ACC112 (cell line): ENCODE measurements at regions not wholly inside any gene's neighbourhood (a gene's known extent, or its start where the extent isn't known, plus 50 kb on each side); places are given as distances from the start of the nearest gene placed in this dataset.

ENCODE experiments used
- H2AFZ ChIP-seq: fragments of 200-600 bp; sonication (generic); one replicate; pipeline ENCODE4 v1.6.0; 2017; ENCODE audit warnings: antibody characterized with exemption, low read length; ENCODE audit not compliant: unreplicated experiment
- H3K27ac ChIP-seq: fragments of 200-600 bp; sonication (generic); 2 replicates; pipeline ENCODE4 v1.5.1; 2014; ENCODE audit warnings: low read depth, mild to moderate bottlenecking, antibody characterized with exemption, low read length, moderate library complexity
- H3K27me3 ChIP-seq: fragments of 200-600 bp; sonication (generic); 2 replicates; pipeline ENCODE4 v1.6.1; 2014; ENCODE audit warnings: mild to moderate bottlenecking, antibody characterized with exemption, low read length, moderate library complexity, mixed read lengths; ENCODE audit not compliant: insufficient read depth
- H3K36me3 ChIP-seq: fragments of 200-600 bp; sonication (generic); 2 replicates; pipeline ENCODE4 v1.6.1; 2016; ENCODE audit warnings: mild to moderate bottlenecking, antibody characterized with exemption, low read length, moderate library complexity, mixed read lengths; ENCODE audit not compliant: insufficient read depth
- H3K4me1 ChIP-seq: fragments of 200-600 bp; sonication (generic); one replicate; pipeline ENCODE4 v1.6.1; 2016; ENCODE audit warnings: low read length, mixed read lengths; ENCODE audit not compliant: insufficient read depth, unreplicated experiment, control insufficient read depth
- H3K4me3 ChIP-seq: fragments of 200-600 bp; sonication (generic); 2 replicates; pipeline ENCODE4 v1.5.1; 2014; ENCODE audit warnings: mild to moderate bottlenecking, low read depth, low read length
- H3K79me2 ChIP-seq: fragments of 200-600 bp; sonication (generic); one replicate; pipeline ENCODE4 v1.6.0; 2016; ENCODE audit warnings: low read length; ENCODE audit not compliant: control insufficient read depth, unreplicated experiment, insufficient read depth

GRCh38 chr4:124904723-124905388 lies 192.3 kb upstream of the ANKRD50 start:
- Histone ChIP-seq H3K27ac (no peak overlapping the region), H3K4me1 (peaks cover 12% of the 10 kb centered on the region), H3K27me3 (no peaks in the 10 kb centered on the region), H3K4me3 (no peak overlapping the region), H2AFZ (peak overlapping the region; percentile 58), H3K36me3 (no peaks in the 10 kb centered on the region), H3K79me2 (no peaks in the 10 kb centered on the region)

GRCh38 chr4:124903995-124904722 lies 191.6 kb upstream of the ANKRD50 start:
- H3K79me2 ChIP-seq, result no peaks in the 10 kb centered on the region
- H3K4me3 ChIP-seq, result peak overlapping the region; percentile 65
- H3K27ac ChIP-seq, result no peak overlapping the region
- peak overlapping the region; percentile 58 for H2AFZ ChIP-seq
- H3K27me3 ChIP-seq, result no peaks in the 10 kb centered on the region
- peaks cover 12% of the 10 kb centered on the region for H3K4me1 ChIP-seq
- H3K36me3 ChIP-seq, result no peaks in the 10 kb centered on the region

GRCh38 chr4:124902001-124902515 lies 189.5 kb upstream of the ANKRD50 start:
- H3K27me3 ChIP-seq, result no peaks in the 10 kb centered on the region
- H3K79me2 ChIP-seq, result no peaks in the 10 kb centered on the region
- H3K36me3 ChIP-seq, result no peaks in the 10 kb centered on the region
- no peak overlapping the region for H3K4me3 ChIP-seq
- no peak overlapping the region for H2AFZ ChIP-seq
- H3K4me1 ChIP-seq, result peaks cover 12% of the 10 kb centered on the region
- H3K27ac ChIP-seq, result no peak overlapping the region

GRCh38 chr4:124899997-124900396 lies 187.5 kb upstream of the ANKRD50 start:
- H2AFZ ChIP-seq, result no peak overlapping the region
- H3K4me1 ChIP-seq, result peaks cover 12% of the 10 kb centered on the region
- H3K79me2 ChIP-seq, result no peaks in the 10 kb centered on the region
- no peaks in the 10 kb centered on the region for H3K27me3 ChIP-seq
- H3K27ac ChIP-seq, result no peak overlapping the region
- no peak overlapping the region for H3K4me3 ChIP-seq
- no peaks in the 10 kb centered on the region for H3K36me3 ChIP-seq

- Histone ChIP-seq H3K27me3 (no peaks in the 10 kb centered on the region), H3K36me3 (no peaks in the 10 kb centered on the region), H2AFZ (no peak overlapping the region), H3K27ac (peak overlapping the region; percentile 33), H3K4me3 (no peak overlapping the region; the same call in 1 of the 2 replicates), H3K4me1 (peaks cover 14% of the 10 kb centered on the region), H3K79me2 (no peaks in the 10 kb centered on the region)
Observed at GRCh38 chr4:124890522-124890921, 178.0 kb upstream of the ANKRD50 start.

- no peak overlapping the region for H2AFZ ChIP-seq
- H3K27me3 ChIP-seq, result no peaks in the 10 kb centered on the region
Observed at GRCh38 chr4:124887739-124888138, 175.2 kb upstream of the ANKRD50 start.

GRCh38 chr4:124884316-124884715 lies 171.8 kb upstream of the ANKRD50 start:
- H3K27me3 ChIP-seq, result no peaks in the 10 kb centered on the region
- no peak overlapping the region for H2AFZ ChIP-seq
- no peak overlapping the region for H3K27ac ChIP-seq
- no peaks in the 10 kb centered on the region for H3K79me2 ChIP-seq
- H3K36me3 ChIP-seq, result no peaks in the 10 kb centered on the region
- H3K4me3 ChIP-seq, result no peak overlapping the region
- no peaks in the 10 kb centered on the region for H3K4me1 ChIP-seq

More at GRCh38 chr4:124887739-124888138, 175.2 kb upstream of the ANKRD50 start:
- peaks cover 14% of the 10 kb centered on the region for H3K4me1 ChIP-seq
- no peaks in the 10 kb centered on the region for H3K79me2 ChIP-seq
- H3K36me3 ChIP-seq, result no peaks in the 10 kb centered on the region
- no peak overlapping the region for H3K27ac ChIP-seq
- H3K4me3 ChIP-seq, result no peak overlapping the region

GRCh38 chr4:124883632-124884031 lies 171.1 kb upstream of the ANKRD50 start:
- Histone ChIP-seq H3K4me3 (no peak overlapping the region), H3K27me3 (no peaks in the 10 kb centered on the region), H3K36me3 (no peaks in the 10 kb centered on the region), H3K79me2 (no peaks in the 10 kb centered on the region), H3K4me1 (no peaks in the 10 kb centered on the region), H2AFZ (no peak overlapping the region), H3K27ac (no peak overlapping the region)

GRCh38 chr4:124879195-124879594 lies 166.7 kb upstream of the ANKRD50 start:
- H3K4me1 ChIP-seq, result no peaks in the 10 kb centered on the region
- H3K27ac ChIP-seq, result no peak overlapping the region
- H3K4me3 ChIP-seq, result no peak overlapping the region
- no peaks in the 10 kb centered on the region for H3K27me3 ChIP-seq
- no peaks in the 10 kb centered on the region for H3K36me3 ChIP-seq
- no peak overlapping the region for H2AFZ ChIP-seq
- H3K79me2 ChIP-seq, result no peaks in the 10 kb centered on the region

- Histone ChIP-seq H3K36me3 (no peaks in the 10 kb centered on the region), H3K4me1 (no peaks in the 10 kb centered on the region), H3K79me2 (no peaks in the 10 kb centered on the region), H3K27ac (no peak overlapping the region), H3K4me3 (no peak overlapping the region), H2AFZ (no peak overlapping the region), H3K27me3 (no peaks in the 10 kb centered on the region)
Observed at GRCh38 chr4:124874172-124874450, 161.6 kb upstream of the ANKRD50 start.
